Common myeloid progenitor, CD34-positive (primary cell): ENCODE measurements at regions not wholly inside any gene's neighbourhood (a gene's known extent, or its start where the extent isn't known, plus 50 kb on each side); places are given as distances from the start of the nearest gene placed in this dataset.

ENCODE experiments used
- CTCF ChIA-PET: fragments of 350-600 bp; sonication (Branson Sonifier 250); formaldehyde crosslinking; loops from one replicate; lab custom pipeline; 2021; ENCODE audit warnings: antibody characterized with exemption; lab: Charles Lee
- POLR2A ChIA-PET: fragments of 350-600 bp; sonication (Branson Sonifier 250); formaldehyde crosslinking; loops from one replicate; lab custom pipeline; 2021; ENCODE audit warnings: antibody characterized with exemption; lab: Charles Lee
- DNase-seq, 3 donors: peaks; one replicate each; pipeline versions ENCODE4 v3.0.0 to v3.0.0-alpha.2; 2013
- H3K27ac ChIP-seq, 2 experiments: 1 replicate in 1 of 2; 2 replicates in 1 of 2; pipeline ENCODE4 v1.7.0; 2013; ENCODE audit warnings: inconsistent platforms in 2 of 2, low read length in 2 of 2, mild to moderate bottlenecking in 2 of 2, low read depth in 1 of 2, moderate library complexity in 1 of 2; ENCODE audit not compliant: severe bottlenecking in 2 of 2, insufficient read depth in 1 of 2, poor library complexity in 1 of 2
- H3K27me3 ChIP-seq, 5 experiments: replicated peaks in 2 of 5; 1 replicate in 3 of 5; 2 replicates in 2 of 5; pipeline versions ENCODE4 v1.6.1 to v1.7.0; 2013; ENCODE audit warnings: low read length in 4 of 5, mild to moderate bottlenecking in 2 of 5, moderate library complexity in 2 of 5, inconsistent platforms in 1 of 5; ENCODE audit not compliant: insufficient read depth in 5 of 5, control insufficient read depth in 4 of 5
- H3K36me3 ChIP-seq, 4 experiments: 1 replicate in 2 of 4; 2 replicates in 2 of 4; pipeline versions ENCODE4 v1.6.1 to v1.7.0; 2013; ENCODE audit warnings: low read length in 3 of 4, control low read depth in 1 of 4, mild to moderate bottlenecking in 1 of 4; ENCODE audit not compliant: control insufficient read depth in 4 of 4, insufficient read depth in 4 of 4
- H3K4me1 ChIP-seq, 4 experiments: 1 replicate in 3 of 4; 2 replicates in 1 of 4; pipeline versions ENCODE4 v1.6.1 to v1.7.1; 2013; ENCODE audit warnings: low read length in 3 of 4, mild to moderate bottlenecking in 3 of 4, control low read depth in 1 of 4, inconsistent platforms in 1 of 4, moderate library complexity in 1 of 4; ENCODE audit not compliant: control insufficient read depth in 4 of 4, insufficient read depth in 4 of 4; ENCODE audit errors: control extremely low read depth in 1 of 4
- H3K4me3 ChIP-seq, 7 experiments: 1 replicate in 4 of 7; 2 replicates in 3 of 7; pipeline versions ENCODE4 v1.5.1 to v1.7.0; 2013; ENCODE audit warnings: mild to moderate bottlenecking in 7 of 7, low read length in 6 of 7, moderate library complexity in 6 of 7, inconsistent platforms in 2 of 7, low read depth in 2 of 7, control low read depth in 1 of 7; ENCODE audit not compliant: insufficient read depth in 4 of 7, control insufficient read depth in 1 of 7; ENCODE audit errors: extremely low read depth in 1 of 7
- H3K9me3 ChIP-seq, 5 experiments: 1 replicate in 4 of 5; 2 replicates in 1 of 5; pipeline versions ENCODE4 v1.6.1 to v1.7.1; 2013; ENCODE audit warnings: low read length in 4 of 5, mild to moderate bottlenecking in 2 of 5, inconsistent platforms in 1 of 5, low read depth in 1 of 5, moderate library complexity in 1 of 5; ENCODE audit not compliant: control insufficient read depth in 4 of 5, insufficient read depth in 2 of 5; ENCODE audit errors: control extremely low read depth in 1 of 5
- WGBS: methylation state at CpG from one replicate; pipeline ENCODE4 v1.1.5; 2013; ENCODE audit not compliant: insufficient coverage; 5-methylcytosine and 5-hydroxymethylcytosine counted together

DNA sequence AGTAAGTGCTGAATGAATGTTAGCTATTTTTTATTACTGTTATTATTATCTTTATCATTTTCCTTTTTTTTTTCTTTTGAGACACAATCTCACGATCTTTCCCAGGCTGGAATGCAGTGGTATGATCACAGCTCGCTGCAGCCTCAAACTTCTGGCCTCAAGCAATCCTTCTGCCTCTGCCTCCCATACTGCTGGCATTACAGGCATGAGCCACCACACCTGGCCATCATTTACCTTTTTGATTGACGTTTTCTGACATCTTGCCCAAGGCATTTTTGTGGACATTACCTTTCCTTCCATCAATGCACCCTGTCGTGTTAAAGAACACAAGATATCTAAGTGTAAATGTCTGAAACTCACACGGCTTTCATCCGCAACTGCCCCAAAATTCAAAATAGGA lies 138.2 kb downstream of the GAS1 start:
- H3K27me3 ChIP-seq = peaks cover 0 to 2% (median 0%) of the 10 kb centered on the region in 5 experiments
- ChIA-PET POLR2A (no interaction called here), CTCF (interaction anchor here (1.2 kb wide), 1 partner anchor 9 kb away, joined by 3 read pairs; no protein-coding TSS in a partner anchor)
- H3K27ac ChIP-seq = no peak overlapping the region
- H3K9me3 ChIP-seq = no peaks in the 10 kb centered on the region
- DNase-seq = no peak
- no peak overlapping the region for H3K4me3 ChIP-seq
- H3K4me1 ChIP-seq = no peaks in the 10 kb centered on the region
- WGBS = 93% methylated on average over 5 of the region's 6 CpGs
- no peaks in the 10 kb centered on the region for H3K36me3 ChIP-seq

DNA sequence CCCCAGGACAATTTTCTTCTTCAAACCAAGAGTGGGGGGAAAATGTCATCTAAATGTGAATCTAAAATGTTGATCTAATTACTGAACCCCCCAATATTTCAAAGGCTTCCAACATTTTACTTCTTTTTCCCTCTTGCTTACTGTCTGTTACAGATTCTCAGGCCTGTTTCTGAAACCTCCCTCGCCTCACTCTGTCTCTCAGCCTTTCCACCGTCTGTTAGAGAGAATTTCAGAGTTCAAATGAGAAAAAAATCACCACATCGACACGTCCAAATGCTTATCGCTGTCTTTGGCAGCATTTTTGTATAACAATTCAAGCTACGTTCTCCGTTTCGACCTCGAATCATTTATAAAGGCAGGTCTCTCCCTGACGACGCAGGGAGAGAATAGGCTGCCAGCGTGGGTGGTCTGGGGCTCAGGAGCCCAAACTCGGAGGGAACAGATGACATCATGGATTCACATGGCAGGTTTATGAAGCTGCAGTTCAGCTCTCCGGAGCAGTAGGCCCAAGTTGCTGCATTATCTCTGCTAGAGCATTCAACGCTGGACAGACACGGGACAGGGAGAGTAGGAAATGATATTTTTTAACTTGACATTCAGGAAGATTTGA lies 139.8 kb downstream of the GAS1 start:
- peaks cover 0 to 2% (median 0%) of the 10 kb centered on the region in 5 experiments for H3K27me3 ChIP-seq
- DNase-seq = no peak
- no peaks in the 10 kb centered on the region for H3K4me1 ChIP-seq
- 83% methylated on average over 16 of the region's 16 CpGs for whole genome bisulfite sequencing
- peaks cover 0 to 6% (median 3%) of the 10 kb centered on the region in 5 experiments for H3K9me3 ChIP-seq
- CTCF ChIA-PET = no interaction called here
- no peak overlapping the region for H3K4me3 ChIP-seq
- H3K27ac ChIP-seq = no peak overlapping the region
- POLR2A ChIA-PET = interaction anchor here (0.8 kb wide), 1 partner anchor 151 kb away, joined by 3 read pairs; no protein-coding TSS in a partner anchor
- H3K36me3 ChIP-seq = no peaks in the 10 kb centered on the region

DNA sequence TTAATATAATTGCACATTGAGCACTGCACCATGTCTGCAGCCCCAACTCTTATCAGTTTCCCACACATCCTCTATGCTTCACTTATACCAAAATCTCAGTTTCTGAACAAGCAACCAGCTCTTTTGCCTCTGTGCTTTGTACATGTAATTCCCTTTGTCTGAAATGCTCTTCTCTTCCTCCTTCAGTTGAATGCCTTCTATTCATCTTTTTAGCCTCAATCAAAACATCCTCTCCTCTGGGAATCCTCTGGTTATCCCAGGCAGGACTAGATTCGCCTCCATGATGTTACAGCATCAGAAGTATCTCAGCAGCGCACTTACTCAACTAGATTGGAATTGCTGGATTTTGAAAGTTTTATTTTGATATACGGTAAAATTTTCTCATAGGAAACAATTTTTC lies 143.3 kb downstream of the GAS1 start:
- peaks cover 0 to 6% (median 3%) of the 10 kb centered on the region in 5 experiments for H3K9me3 ChIP-seq
- DNase-seq = no peak
- no peaks in the 10 kb centered on the region for H3K36me3 ChIP-seq
- no peak overlapping the region for H3K27ac ChIP-seq
- no peaks in the 10 kb centered on the region for H3K4me1 ChIP-seq
- POLR2A ChIA-PET = no interaction called here
- H3K4me3 ChIP-seq = no peak overlapping the region
- CTCF ChIA-PET = no interaction called here
- no CpG with 5 or more reads among the region's 3 CpGs for WGBS
- H3K27me3 ChIP-seq = peaks cover 0 to 2% (median 0%) of the 10 kb centered on the region in 5 experiments

GRCh38 chr9:86802900-86803673 lies 144.2 kb downstream of the GAS1 start:
- no peak overlapping the region for H3K4me3 ChIP-seq
- H3K27ac ChIP-seq = no peak overlapping the region
- H3K36me3 ChIP-seq = no peaks in the 10 kb centered on the region
- no peaks in the 10 kb centered on the region for H3K4me1 ChIP-seq
- no peak for DNase-seq
- WGBS = 98% methylated on average over 5 of the region's 5 CpGs
- ChIA-PET POLR2A (no interaction called here), CTCF (no interaction called here)
- peaks cover 0 to 2% (median 0%) of the 10 kb centered on the region in 5 experiments for H3K27me3 ChIP-seq
- H3K9me3 ChIP-seq = peaks cover 0 to 6% (median 3%) of the 10 kb centered on the region in 5 experiments

DNA sequence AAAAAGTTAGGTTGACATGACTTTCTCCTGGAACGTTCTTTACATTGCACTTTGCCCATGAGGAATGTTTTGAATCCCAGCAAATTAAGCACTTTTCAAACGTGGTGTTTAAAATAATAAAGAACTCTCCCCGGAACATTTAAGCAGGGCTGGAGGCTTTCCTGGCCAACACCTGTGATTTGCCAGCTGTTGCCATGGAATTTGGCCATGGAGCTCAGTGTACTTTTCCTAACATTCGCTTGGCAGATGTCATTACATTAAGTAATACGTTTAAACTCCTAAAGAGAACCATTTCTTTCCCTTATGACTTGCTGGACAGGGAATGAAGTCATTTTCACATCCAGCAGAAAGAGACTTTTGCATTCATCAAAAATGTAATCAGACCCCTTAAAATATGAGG lies 146.1 kb downstream of the GAS1 start:
- Histone ChIP-seq H3K9me3 (peaks cover 0 to 6% (median 3%) of the 10 kb centered on the region in 5 experiments), H3K27ac (no peak overlapping the region), H3K4me1 (no peaks in the 10 kb centered on the region), H3K4me3 (no peak overlapping the region), H3K27me3 (peaks cover 0 to 2% (median 0%) of the 10 kb centered on the region in 5 experiments), H3K36me3 (no peaks in the 10 kb centered on the region)
- CTCF ChIA-PET = no interaction called here
- no peak for DNase-seq
- 88% methylated on average over 4 of the region's 5 CpGs for WGBS
- POLR2A ChIA-PET = no interaction called here

GRCh38 chr9:86800681-86801080 lies 146.6 kb downstream of the GAS1 start:
- H3K27ac ChIP-seq = no peak overlapping the region
- DNase-seq = no peak
- 100% methylated on average over 3 of the region's 3 CpGs for WGBS
- POLR2A ChIA-PET = no interaction called here
- H3K4me3 ChIP-seq = no peak overlapping the region
- peaks cover 0 to under 1% (median 0%) of the 10 kb centered on the region in 5 experiments for H3K27me3 ChIP-seq
- peaks cover 0 to 6% (median 3%) of the 10 kb centered on the region in 5 experiments for H3K9me3 ChIP-seq
- CTCF ChIA-PET = no interaction called here
- H3K4me1 ChIP-seq = no peaks in the 10 kb centered on the region
- H3K36me3 ChIP-seq = no peaks in the 10 kb centered on the region

DNA sequence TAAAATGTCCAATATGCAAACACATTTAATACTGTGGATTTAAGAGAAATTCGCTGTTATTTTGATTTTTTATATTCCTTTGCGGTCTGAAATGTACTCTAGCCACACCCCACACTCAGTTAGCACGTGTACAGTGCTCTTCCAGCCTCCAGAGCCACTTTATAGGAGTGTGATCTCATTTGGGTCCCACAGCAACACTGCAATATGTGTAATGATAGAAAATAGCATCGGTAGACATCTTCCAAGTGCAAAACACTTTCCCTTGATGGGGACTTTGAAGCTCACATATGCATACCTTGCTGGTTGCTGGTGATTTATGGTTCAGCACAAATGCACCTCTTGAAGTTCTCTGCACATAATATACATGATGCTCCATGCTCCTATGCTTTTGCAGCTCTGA lies 148.3 kb downstream of the GAS1 start:
- CTCF ChIA-PET = no interaction called here

More for the DNA sequence above, 148.3 kb downstream of the GAS1 start:
- H3K9me3 ChIP-seq = peaks cover 0 to 6% (median 3%) of the 10 kb centered on the region in 5 experiments
- peaks cover 0 to 1% (median 0%) of the 10 kb centered on the region in 5 experiments for H3K27me3 ChIP-seq
- H3K27ac ChIP-seq = no peak overlapping the region
- H3K36me3 ChIP-seq = no peaks in the 10 kb centered on the region
- POLR2A ChIA-PET = no interaction called here
- no CpG with 5 or more reads among the region's 4 CpGs for WGBS
- H3K4me1 ChIP-seq = no peaks in the 10 kb centered on the region
- no peak for DNase-seq
- H3K4me3 ChIP-seq = no peak overlapping the region
